ENCODE measurements at regions not wholly inside any gene's neighbourhood (a gene's known extent, or its start where the extent isn't known, plus 50 kb on each side); places are given as distances from the start of the nearest gene placed in this dataset.
"Not testable (repeated sequence)": the region's sequence is repeated elsewhere in the genome, so short reads cannot be mapped to it uniquely, and the experiment has no call there.

DNA sequence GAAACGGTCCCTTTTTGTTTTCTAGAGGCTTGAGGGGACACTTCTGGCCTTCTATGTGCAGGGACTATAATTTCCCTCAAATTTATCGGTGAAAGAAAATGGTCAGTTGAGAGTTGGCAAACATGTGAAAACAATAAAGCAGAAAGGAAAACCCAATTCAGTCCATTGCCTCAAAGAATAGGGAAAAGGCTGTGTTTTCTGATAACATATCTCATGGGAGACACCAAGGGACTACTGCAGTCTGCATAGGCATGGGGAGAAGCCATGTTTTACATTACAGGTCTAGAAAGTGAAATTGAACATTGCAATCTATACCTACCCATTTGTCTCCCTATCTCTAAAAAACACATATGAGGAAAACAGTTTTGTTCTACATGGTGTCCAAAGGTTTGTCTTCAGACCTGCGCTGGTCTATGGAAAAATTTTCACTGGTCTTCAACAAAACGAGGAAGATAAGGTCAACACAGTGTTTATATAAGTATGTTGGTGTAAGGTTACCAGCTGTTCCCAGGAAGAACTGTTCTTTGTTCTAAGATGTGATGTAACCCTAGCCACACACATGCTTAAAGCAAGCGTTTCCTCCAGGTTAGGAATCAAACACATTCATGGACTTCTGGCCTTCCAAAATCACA lies 179.7 kb downstream of the MREG start:
- intact Hi-C loops (cut with micrococcal nuclease) = no loop called here
- DNase-seq = no peak
- Mint-ChIP-seq H3K9me3 (no peaks in the 10 kb centered on the region), H3K27me3 (peaks cover 10% of the 10 kb centered on the region), H3K36me3 (ENCODE audit: low read depth) (no peaks in the 10 kb centered on the region), H3K4me3 (no peak overlapping the region), H3K27ac (no peak overlapping the region), H3K4me1 (peaks cover 7% of the 10 kb centered on the region)

GRCh38 chr2:215832791-215833190 lies 180.6 kb downstream of the MREG start:
- Mint-ChIP-seq H3K36me3 (ENCODE audit: low read depth) (no peaks in the 10 kb centered on the region), H3K27me3 (peaks cover 9% of the 10 kb centered on the region), H3K4me1 (peaks cover 9% of the 10 kb centered on the region), H3K9me3 (no peaks in the 10 kb centered on the region), H3K27ac (no peak overlapping the region), H3K4me3 (no peak overlapping the region)
- DNase-seq = no peak
- intact Hi-C loops (cut with micrococcal nuclease) = no loop called here

- Mint-ChIP-seq H3K36me3 (ENCODE audit: low read depth) (no peaks in the 10 kb centered on the region), H3K9me3 (no peaks in the 10 kb centered on the region), H3K4me3 (peak overlapping the region; percentile 46), H3K4me1 (peaks cover 9% of the 10 kb centered on the region), H3K27ac (no peak overlapping the region), H3K27me3 (peaks cover 9% of the 10 kb centered on the region)
- intact Hi-C loops (cut with micrococcal nuclease) = no loop called here
- peak; percentile 59 for DNase-seq
These were observed 181.9 kb downstream of the MREG start for GRCh38 chr2:215831296-215831913.

DNA sequence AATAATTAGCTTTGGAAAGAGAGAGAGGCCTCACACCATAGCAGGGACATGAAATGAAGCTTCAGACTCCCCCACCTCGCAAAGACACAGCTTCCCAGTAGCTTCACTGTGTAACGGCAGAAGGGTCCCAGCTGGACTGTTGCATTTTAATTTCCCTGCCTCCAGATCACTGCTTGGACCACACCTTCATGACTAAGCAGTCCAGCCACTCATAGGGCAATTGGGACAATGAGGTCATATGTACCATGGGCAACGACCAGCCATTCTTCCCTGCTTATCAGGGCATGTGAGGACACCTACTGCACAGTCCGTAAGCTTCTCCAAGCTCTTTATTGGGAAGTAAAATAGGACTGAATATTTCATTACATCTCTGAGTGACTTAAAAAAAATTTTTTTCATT lies 183.0 kb downstream of the MREG start:
- DNase-seq = no peak
- Mint-ChIP-seq H3K27me3 (peaks cover 7% of the 10 kb centered on the region), H3K9me3 (no peaks in the 10 kb centered on the region), H3K36me3 (ENCODE audit: low read depth) (no peaks in the 10 kb centered on the region), H3K27ac (no peak overlapping the region), H3K4me1 (peaks cover 9% of the 10 kb centered on the region), H3K4me3 (no peak overlapping the region)
- intact Hi-C loops (cut with micrococcal nuclease) = no loop called here

- Mint-ChIP-seq H3K4me3 (no peak overlapping the region), H3K9me3 (no peaks in the 10 kb centered on the region), H3K27ac (no peak overlapping the region), H3K27me3 (peaks cover 7% of the 10 kb centered on the region), H3K4me1 (peaks cover 9% of the 10 kb centered on the region), H3K36me3 (ENCODE audit: low read depth) (no peaks in the 10 kb centered on the region)
- intact Hi-C loops (cut with micrococcal nuclease) = loop anchor here (5.0 kb wide), 1 partner anchor 377 kb away; no protein-coding TSS in a partner anchor
- no peak for DNase-seq
These were observed 184.1 kb downstream of the MREG start for GRCh38 chr2:215829261-215829660.

- H3K4me3 Mint-ChIP-seq = no peak overlapping the region
- H3K27ac Mint-ChIP-seq = no peak overlapping the region
These were observed 184.7 kb downstream of the MREG start for GRCh38 chr2:215828528-215829184.

GRCh38 chr2:215826838-215827441 lies 186.4 kb downstream of the MREG start:
- Mint-ChIP-seq H3K36me3 (ENCODE audit: low read depth) (no peaks in the 10 kb centered on the region), H3K27ac (no peak overlapping the region), H3K4me1 (peaks cover 9% of the 10 kb centered on the region), H3K9me3 (no peaks in the 10 kb centered on the region), H3K4me3 (no peak overlapping the region), H3K27me3 (peaks cover 24% of the 10 kb centered on the region)
- intact Hi-C loops (cut with micrococcal nuclease) = loop anchor here (5.0 kb wide), 1 partner anchor 375 kb away; no protein-coding TSS in a partner anchor
- DNase-seq = no peak

More at GRCh38 chr2:215828528-215829184, 184.7 kb downstream of the MREG start:
- peaks cover 10% of the 10 kb centered on the region for H3K27me3 Mint-ChIP-seq
- intact Hi-C loops (cut with micrococcal nuclease) = loop anchor here (5.0 kb wide), 1 partner anchor 376 kb away; no protein-coding TSS in a partner anchor
- peak; percentile 77 for DNase-seq
- peaks cover 9% of the 10 kb centered on the region for H3K4me1 Mint-ChIP-seq
- H3K9me3 Mint-ChIP-seq = no peaks in the 10 kb centered on the region
- H3K36me3 Mint-ChIP-seq (ENCODE audit: low read depth) = no peaks in the 10 kb centered on the region

DNA sequence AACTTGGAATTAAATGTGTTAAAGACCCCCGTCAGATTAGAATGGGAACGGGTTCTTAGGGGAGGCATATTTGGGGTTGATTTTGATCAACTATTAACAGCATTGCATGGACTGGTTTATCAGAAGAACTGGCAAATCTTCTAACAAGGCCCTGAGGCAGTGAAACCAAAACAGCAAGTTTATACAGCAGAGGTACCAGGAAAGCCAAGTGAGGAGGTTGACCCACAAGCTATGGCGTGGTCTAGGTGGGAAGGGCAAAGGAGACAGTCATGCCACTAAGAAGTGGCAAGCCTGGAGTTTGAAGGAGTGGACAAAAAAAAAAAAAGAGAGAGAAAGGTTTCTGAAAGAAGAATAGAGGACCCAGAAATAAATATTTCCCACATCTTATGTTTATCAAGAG lies 187.0 kb downstream of the MREG start:
- Mint-ChIP-seq H3K27me3 (peaks cover 27% of the 10 kb centered on the region), H3K4me3 (no peak overlapping the region), H3K9me3 (no peaks in the 10 kb centered on the region), H3K4me1 (peaks cover 5% of the 10 kb centered on the region), H3K36me3 (ENCODE audit: low read depth) (no peaks in the 10 kb centered on the region), H3K27ac (no peak overlapping the region)
- no peak for DNase-seq
- intact Hi-C loops (cut with micrococcal nuclease) = loop anchor here (5.0 kb wide), 1 partner anchor 374 kb away; no protein-coding TSS in a partner anchor

DNA sequence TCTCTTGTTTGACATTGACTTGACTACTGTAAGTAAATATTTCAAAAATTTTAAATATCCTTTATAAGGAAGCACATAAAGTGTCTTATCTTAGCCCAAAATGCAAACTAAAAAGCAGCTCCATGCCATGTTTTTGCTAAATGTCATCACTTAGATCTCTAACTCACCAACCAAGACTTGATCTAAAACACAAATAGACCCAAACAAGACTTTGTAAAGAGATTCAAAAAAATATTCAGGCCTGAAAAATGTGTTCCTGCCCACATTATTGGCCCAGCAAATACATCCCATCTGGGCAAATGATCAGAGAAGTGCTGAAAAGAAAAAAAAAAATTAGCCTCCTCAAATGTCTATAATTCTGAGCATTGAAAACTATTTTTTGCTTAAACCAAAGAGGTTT lies 187.6 kb downstream of the MREG start:
- H3K4me1 Mint-ChIP-seq = peaks cover 5% of the 10 kb centered on the region
- DNase-seq = no peak
- H3K9me3 Mint-ChIP-seq = no peaks in the 10 kb centered on the region
- H3K4me3 Mint-ChIP-seq = no peak overlapping the region
- peaks cover 30% of the 10 kb centered on the region for H3K27me3 Mint-ChIP-seq
- intact Hi-C loops (cut with micrococcal nuclease) = loop anchor here (5.0 kb wide), 1 partner anchor 373 kb away; no protein-coding TSS in a partner anchor
- no peaks in the 10 kb centered on the region for H3K36me3 Mint-ChIP-seq (ENCODE audit: low read depth)
- H3K27ac Mint-ChIP-seq = no peak overlapping the region

DNA sequence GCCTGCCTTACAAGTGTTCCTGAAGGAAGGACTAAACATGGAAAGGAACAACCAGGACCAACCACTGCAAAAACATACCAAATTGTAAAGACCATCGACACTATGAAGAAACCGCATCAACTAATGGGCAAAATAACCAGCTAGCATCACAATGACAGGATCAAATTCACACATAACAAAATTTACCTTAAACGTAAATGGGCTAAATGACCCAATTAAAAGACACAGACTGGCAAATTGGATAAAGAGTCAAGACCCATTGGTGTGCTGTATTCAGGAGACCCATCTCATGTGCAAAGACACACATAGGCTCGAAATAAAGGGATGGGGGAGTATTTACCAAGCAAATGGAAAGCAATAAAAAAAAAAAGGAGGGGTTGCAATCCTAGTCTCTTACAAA lies 192.1 kb downstream of the MREG start:
- DNase-seq; H3K27ac Mint-ChIP-seq; H3K9me3 Mint-ChIP-seq; H3K36me3 Mint-ChIP-seq (ENCODE audit: low read depth); H3K4me3 Mint-ChIP-seq; H3K4me1 Mint-ChIP-seq; intact Hi-C loops (cut with micrococcal nuclease): not testable (repeated sequence)
- peaks cover 29% of the 10 kb centered on the region for H3K27me3 Mint-ChIP-seq

DNA sequence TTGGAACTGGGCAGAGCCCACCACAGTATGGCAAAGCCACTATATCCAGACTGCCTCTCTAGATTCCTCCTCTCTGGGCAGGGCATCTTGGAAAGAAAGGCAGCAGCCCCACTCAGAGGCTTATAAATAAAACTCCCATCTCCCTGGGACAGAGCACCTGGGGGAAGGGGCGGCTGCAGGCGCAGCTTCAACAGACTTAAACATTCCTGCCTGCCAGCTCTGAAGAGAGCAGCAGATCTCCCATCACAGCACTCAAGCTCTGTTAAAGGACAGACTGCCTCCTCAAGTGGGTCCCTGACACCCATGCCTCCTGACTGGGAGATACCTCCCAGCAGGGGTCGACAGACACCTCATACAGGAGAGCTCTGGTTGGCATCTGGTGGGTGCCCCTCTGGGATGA lies 193.6 kb downstream of the MREG start:
- H3K4me3 Mint-ChIP-seq; H3K9me3 Mint-ChIP-seq; DNase-seq; H3K36me3 Mint-ChIP-seq (ENCODE audit: low read depth); intact Hi-C loops (cut with micrococcal nuclease); H3K27ac Mint-ChIP-seq; H3K4me1 Mint-ChIP-seq: not testable (repeated sequence)
- H3K27me3 Mint-ChIP-seq = peaks cover 29% of the 10 kb centered on the region

GRCh38 chr2:215817046-215817445 lies 196.3 kb downstream of the MREG start:
- H3K27me3 Mint-ChIP-seq = peaks cover 13% of the 10 kb centered on the region
- H3K36me3 Mint-ChIP-seq (ENCODE audit: low read depth) = no peaks in the 10 kb centered on the region
- no peaks in the 10 kb centered on the region for H3K9me3 Mint-ChIP-seq
- H3K4me3 Mint-ChIP-seq = no peak overlapping the region
- H3K4me1 Mint-ChIP-seq = peaks cover 1% of the 10 kb centered on the region
- DNase-seq = no peak
- intact Hi-C loops (cut with micrococcal nuclease) = no loop called here
- H3K27ac Mint-ChIP-seq = no peak overlapping the region

DNA sequence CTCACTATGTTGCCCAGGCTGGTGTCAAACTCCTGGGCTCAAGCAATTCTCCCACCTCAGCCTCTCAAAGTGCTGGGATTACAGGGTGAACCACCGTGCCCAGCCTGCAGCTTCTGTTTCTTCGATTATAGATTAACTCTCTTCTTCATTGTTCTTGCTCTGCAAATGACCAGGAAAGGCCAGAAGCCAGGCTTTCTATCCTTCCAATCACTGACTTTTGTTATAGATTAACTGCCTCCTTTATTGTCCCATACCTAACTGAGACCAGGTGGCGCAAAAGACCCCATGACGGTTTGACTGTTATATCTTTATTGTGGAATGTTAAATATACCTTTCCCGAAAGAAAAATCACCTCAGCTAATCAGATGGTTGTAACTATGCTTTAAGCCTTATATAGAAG lies 196.9 kb downstream of the MREG start:
- DNase-seq = no peak
- H3K27me3 Mint-ChIP-seq = peaks cover 9% of the 10 kb centered on the region
- intact Hi-C loops (cut with micrococcal nuclease) = no loop called here
- no peaks in the 10 kb centered on the region for H3K36me3 Mint-ChIP-seq (ENCODE audit: low read depth)
- H3K9me3 Mint-ChIP-seq = no peaks in the 10 kb centered on the region
- no peak overlapping the region for H3K27ac Mint-ChIP-seq
- H3K4me1 Mint-ChIP-seq = peaks cover 5% of the 10 kb centered on the region
- no peak overlapping the region for H3K4me3 Mint-ChIP-seq

DNA sequence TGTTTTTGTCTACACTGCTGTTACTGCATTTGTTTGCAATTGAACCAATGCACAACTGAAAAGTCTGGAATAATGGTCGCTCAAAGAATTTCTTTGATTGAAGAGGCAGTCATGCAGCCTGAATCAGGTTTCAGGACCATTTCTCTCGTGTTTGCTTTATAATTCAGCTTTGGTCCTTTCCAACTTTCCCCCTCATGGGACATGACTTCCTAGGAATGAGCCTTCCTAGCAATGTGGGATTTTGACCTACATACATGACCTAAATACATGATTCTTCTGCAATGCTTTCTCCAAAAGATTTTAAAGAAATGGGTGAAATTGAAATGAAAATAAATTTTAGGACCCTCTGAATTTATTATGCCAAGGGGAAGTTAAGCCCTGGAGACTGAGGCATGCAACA lies 197.4 kb downstream of the MREG start:
- Mint-ChIP-seq H3K36me3 (ENCODE audit: low read depth) (no peaks in the 10 kb centered on the region), H3K4me3 (no peak overlapping the region), H3K4me1 (peaks cover 10% of the 10 kb centered on the region), H3K27me3 (peaks cover 9% of the 10 kb centered on the region), H3K9me3 (peaks cover 3% of the 10 kb centered on the region), H3K27ac (no peak overlapping the region)
- no peak for DNase-seq
- intact Hi-C loops (cut with micrococcal nuclease) = no loop called here

Measured in activated CD4-positive, alpha-beta T cell treated with anti-CD3 and anti-CD28 coated beads, Interleukin-2, amount 10 ng/mL, durations not matched to agents 24 days and 14 days (primary cell).